Psoas muscle (tissue), 7 donors: ENCODE measurements at regions not wholly inside any gene's neighbourhood (a gene's known extent, or its start where the extent isn't known, plus 50 kb on each side); places are given as distances from the start of the nearest gene placed in this dataset.
A peak's percentile ranks its signal among the peaks of the same experiment; 100 is the strongest.

ENCODE experiments used
- ATAC-seq, 4 donors: fragments of 200-7000 bp; cut with Tn5 transposase; one replicate each; pipeline ENCODE4 v1.9.1; 2020; ENCODE audit warnings: moderate library complexity in 3 of 4, mild to moderate bottlenecking in 2 of 4
- DNase-seq, 2 donors: peaks; one replicate each; pipeline ENCODE4 v3.0.0-alpha.2; 2020
- H3K27ac ChIP-seq: fragments of 200-600 bp; one replicate; pipeline ENCODE4 v1.8.0; 2022
- H3K27me3 ChIP-seq, 3 donors: fragments of 200-600 bp in 1 of 3; one replicate each; pipeline versions ENCODE4 v1.6.1 to v1.8.0; 2013 to 2022; ENCODE audit warnings: low read length in 2 of 3, mild to moderate bottlenecking in 2 of 3, moderate library complexity in 1 of 3; ENCODE audit not compliant: insufficient read depth in 3 of 3
- H3K36me3 ChIP-seq, 2 donors: fragments of 200-600 bp in 1 of 2; one replicate each; pipeline versions ENCODE4 v1.6.1 to v1.8.0; 2013 to 2022; ENCODE audit warnings: low read depth in 1 of 2, mild to moderate bottlenecking in 1 of 2, moderate library complexity in 1 of 2; ENCODE audit not compliant: insufficient read depth in 1 of 2
- H3K4me1 ChIP-seq: fragments of 200-600 bp; one replicate; pipeline ENCODE4 v1.8.0; 2022
- H3K4me3 ChIP-seq: fragments of 200-600 bp; one replicate; pipeline ENCODE4 v1.8.0; 2022; ENCODE audit warnings: mild to moderate bottlenecking
- H3K9me3 ChIP-seq: fragments of 200-600 bp; one replicate; pipeline ENCODE4 v1.8.0; 2022
- CTCF ChIP-seq: fragments of 200-600 bp; IDR thresholded peaks from one replicate; pipeline ENCODE4 v1.8.0; 2022; ENCODE audit warnings: antibody characterized with exemption
- WGBS, 3 donors: extraction: QIAGEN DNeasy Blood & Tissue Kit; methylation state at CpG; one replicate each; pipeline versions ENCODE4 v1.1.6 to v1.1.7; 2013; 5-methylcytosine and 5-hydroxymethylcytosine counted together
- intact Hi-C, 2 donors: fragments of 100-400 bp; cut with DNase I; formaldehyde crosslinking; loops; one replicate each; pipeline versions ENCODE4 v1.11.0 to v1.14.2; 2022
- donor health status: healthy with polysubstance abuse.
- donor health status: DM: no; HTN: no; CAD: no; lungs with moderate emphysema.
- donor health status: Bipolar disorder and iron deficiency.
- donor health status: healthy.
- donor health status: DM: yes; HTN: yes; CAD: no.
- donor health status: DM: no; HTN: no; CAD: no.
- donor health status: DM: yes; HTN: yes; CAD: no.

- 39 to 50% (median 46%) methylated on average over 8 of the region's 8 CpGs for WGBS, 3 donors
- DNase-seq (no peak), ATAC-seq (no peak)
- intact Hi-C loops = no loop called here
- H3K4me3 ChIP-seq = no peak overlapping the region
- H3K9me3 ChIP-seq = peaks cover 8% of the 10 kb centered on the region
- no peak for TF ChIP-seq CTCF
- peaks cover 7% of the 10 kb centered on the region for H3K4me1 ChIP-seq
- no peaks in the 10 kb centered on the region for H3K27me3 ChIP-seq
- no peak overlapping the region for H3K27ac ChIP-seq
- H3K36me3 ChIP-seq = no peaks in the 10 kb centered on the region
Measured at GRCh38 chr2:239544143-239544917, 143.5 kb upstream of the HDAC4 start.

GRCh38 chr2:239543702-239544101, 142.9 kb upstream of the HDAC4 start:
- TF ChIP-seq CTCF = no peak
- whole genome bisulfite sequencing, 3 donors = 83 to 87% (median 86%) methylated on average over 3 of the region's 3 CpGs
- Histone ChIP-seq H3K9me3 (peaks cover 8% of the 10 kb centered on the region), H3K27ac (no peak overlapping the region), H3K4me3 (no peak overlapping the region), H3K36me3 (no peaks in the 10 kb centered on the region), H3K4me1 (peaks cover 13% of the 10 kb centered on the region), H3K27me3 (no peaks in the 10 kb centered on the region)
- DNase-seq (no peak), ATAC-seq (no peak)
- intact Hi-C loops = no loop called here

GRCh38 chr2:239540174-239540573, 139.4 kb upstream of the HDAC4 start:
- ATAC-seq (peak; percentile 70 to 90 (median 78)), DNase-seq (peak in 1 of 2 donors; percentile 85)
- no peaks in the 10 kb centered on the region for H3K36me3 ChIP-seq
- peaks cover 8% of the 10 kb centered on the region for H3K9me3 ChIP-seq
- H3K4me3 ChIP-seq = peak overlapping the region; percentile 44
- peak overlapping the region; percentile 83 for H3K27ac ChIP-seq
- intact Hi-C loops = no loop called here
- H3K27me3 ChIP-seq = no peaks in the 10 kb centered on the region
- H3K4me1 ChIP-seq = peaks cover 15% of the 10 kb centered on the region
- no peak for TF ChIP-seq CTCF
- WGBS, 3 donors = 24 to 43% (median 29%) methylated on average over 7 of the region's 7 CpGs

- no peaks in the 10 kb centered on the region for H3K27me3 ChIP-seq
- H3K4me3 ChIP-seq = peak overlapping the region; percentile 44
- peaks cover 15% of the 10 kb centered on the region for H3K4me1 ChIP-seq
- no peak for TF ChIP-seq CTCF
- H3K27ac ChIP-seq = peak overlapping the region; percentile 83
- DNase-seq (peak in 1 of 2 donors; percentile 77), ATAC-seq (peak; percentile 62 to 95 (median 83))
- peaks cover 8% of the 10 kb centered on the region for H3K9me3 ChIP-seq
- intact Hi-C loops = no loop called here
- WGBS, 3 donors = 27 to 58% (median 32%) methylated on average over 11 of the region's 11 CpGs
- no peaks in the 10 kb centered on the region for H3K36me3 ChIP-seq
Measured at GRCh38 chr2:239539776-239540100, 138.9 kb upstream of the HDAC4 start.
